ENCODE measurements at regions not wholly inside any gene's neighbourhood (a gene's known extent, or its start where the extent isn't known, plus 50 kb on each side); places are given as distances from the start of the nearest gene placed in this dataset.

DNA sequence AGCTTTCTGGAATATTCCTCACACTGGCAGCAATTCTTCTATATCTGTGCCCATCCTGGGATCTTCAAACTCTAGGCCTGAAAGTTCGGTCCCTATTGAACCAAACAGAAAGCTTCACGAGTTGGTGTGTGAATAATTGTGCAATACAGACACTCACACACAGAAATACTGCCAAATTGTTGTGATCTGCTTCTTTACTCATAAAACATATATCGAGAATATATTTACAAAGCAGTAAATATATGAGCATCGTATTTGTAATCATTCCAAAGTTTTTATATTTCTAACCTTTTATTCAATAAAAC lies 56.6 kb upstream of the BEX4 start:
- DNase-seq, result no peak

DNA sequence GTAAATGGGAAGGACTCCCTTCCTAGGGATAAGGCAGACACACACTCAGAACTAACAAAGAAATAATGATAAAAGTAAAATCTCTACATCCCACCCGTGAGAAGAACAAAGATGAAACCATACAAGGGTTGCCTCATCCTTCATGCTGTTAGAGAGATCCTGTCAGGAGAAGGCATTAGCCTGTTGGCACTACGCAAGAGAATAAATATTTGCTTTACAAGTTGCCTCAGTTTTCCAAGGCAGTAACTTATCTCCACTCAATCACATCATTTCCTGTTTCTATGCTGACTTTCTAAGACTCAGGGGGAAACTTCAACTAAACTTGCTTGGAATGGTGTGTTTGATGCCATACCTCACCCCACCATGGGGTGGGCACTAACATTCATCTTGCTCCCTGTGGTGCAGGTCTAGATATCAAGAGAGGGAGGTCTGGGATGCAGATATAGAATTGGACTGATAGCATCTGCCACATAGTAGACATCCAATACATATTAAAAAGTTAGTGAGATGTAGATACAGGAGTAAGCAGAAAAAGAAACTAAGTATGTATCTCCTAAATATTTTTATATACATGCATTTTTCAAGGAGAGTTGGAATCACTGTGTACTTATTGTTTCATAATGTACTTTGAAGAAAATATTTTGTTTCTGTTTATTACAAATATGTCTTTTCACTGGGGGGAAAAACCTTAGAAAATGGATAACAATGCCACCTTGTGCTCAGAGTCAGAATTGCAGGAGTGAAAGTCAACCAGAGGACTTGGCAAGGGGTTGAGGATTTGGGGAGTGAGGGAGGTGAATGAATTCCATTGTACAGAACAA lies 57.2 kb upstream of the BEX4 start:
- peak; percentile 57 for DNase-seq

DNA sequence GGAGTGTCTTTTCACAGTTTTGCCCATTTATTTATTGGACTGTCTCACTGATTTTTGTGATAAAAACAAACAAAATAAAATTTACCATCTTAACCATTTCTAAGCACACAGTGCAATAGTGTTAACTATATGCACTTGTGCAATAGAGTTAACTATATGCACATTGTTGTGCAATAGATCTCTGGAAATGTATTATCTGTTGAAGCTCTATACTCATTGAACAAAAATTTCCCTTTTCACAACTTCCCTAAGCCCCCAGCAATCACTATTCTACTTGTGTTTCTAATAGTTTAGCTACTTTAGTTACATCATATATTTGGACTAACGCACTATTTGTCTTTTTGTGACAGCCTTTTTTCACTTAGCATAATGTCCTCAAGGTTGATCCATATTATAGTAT lies 59.7 kb upstream of the BEX4 start:
- DNase-seq, result peak; percentile 17

DNA sequence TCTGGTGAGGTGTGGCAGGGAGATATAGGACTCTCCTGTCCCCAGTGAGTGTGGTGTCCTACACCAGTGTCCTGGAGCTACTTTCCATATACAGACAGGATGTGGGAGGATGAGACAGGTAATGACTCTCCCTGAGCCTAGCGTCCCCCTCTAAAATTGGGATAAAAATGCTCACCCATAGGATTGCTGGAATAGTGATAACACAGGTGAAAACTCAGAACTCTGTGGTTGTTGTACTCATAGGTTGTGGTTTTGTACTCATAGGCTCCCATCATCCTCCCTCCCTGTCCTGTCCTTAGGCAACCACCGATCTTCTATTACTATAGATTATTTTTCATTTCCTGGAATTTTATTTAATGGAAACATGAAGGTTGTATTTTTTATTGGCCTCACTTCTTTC lies 60.7 kb upstream of the NXF3 start:
- DNase-seq, result no peak

DNA sequence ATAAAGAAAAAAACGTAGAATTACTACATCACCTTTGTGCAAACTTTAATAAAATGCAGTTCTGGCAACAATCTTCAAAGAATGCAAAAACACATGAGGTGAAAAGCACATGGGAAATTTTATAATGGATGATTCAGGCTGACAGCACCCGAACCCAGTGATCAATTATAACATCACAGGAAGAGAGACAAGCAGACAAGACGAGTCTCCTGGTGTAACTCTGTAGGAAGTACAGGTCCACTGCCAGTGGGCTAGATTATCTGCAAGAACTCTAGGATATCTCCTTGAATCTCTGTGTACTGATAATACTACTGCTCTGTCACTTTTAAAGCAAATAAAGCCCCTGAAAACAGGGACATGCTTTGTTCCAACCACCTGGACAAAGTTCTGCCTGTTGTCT lies 58.9 kb upstream of the NXF3 start:
- no peak for DNase-seq

DNA sequence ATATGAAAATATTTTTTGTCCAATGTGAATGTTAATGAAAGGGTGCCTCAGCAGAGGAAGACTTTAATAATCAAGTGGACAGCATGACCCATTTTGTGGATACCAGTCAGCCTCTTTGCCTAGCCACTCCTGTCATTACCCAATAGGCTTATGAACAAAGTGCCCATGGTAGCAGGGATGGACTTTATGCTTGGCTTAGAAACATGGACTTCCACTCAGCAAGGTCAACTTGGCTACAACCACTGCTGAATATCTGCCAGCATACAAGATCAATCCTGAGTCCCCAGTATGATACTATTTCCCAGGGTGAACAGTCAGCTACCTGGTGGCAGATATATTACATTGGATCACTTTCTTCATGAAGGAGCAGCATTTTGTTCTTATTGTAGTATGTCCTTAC lies 56.7 kb upstream of the NXF3 start:
- DNase-seq, result no peak

DNA sequence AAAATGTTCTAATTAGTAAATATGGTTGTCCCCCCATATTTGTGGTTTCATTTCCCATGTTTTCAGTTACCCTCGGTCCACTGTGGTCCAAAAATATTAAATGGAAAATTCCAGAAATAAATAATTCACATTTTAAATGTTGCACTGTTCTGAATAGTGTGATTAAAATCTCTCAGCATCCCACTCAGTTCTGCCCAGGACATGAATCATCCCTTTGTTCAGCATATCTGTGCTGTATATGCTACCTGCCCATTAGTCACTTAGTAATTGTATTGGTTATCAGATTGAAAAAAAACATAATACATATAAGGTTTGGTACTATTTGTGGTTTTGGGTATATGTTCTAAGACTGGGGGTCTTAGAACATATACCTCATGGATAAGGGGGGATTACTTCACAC lies 55.1 kb upstream of the NXF3 start:
- DNase-seq, result no peak
